ENCODE measurements at regions not wholly inside any gene's neighbourhood (a gene's known extent, or its start where the extent isn't known, plus 50 kb on each side); places are given as distances from the start of the nearest gene placed in this dataset.
A peak's percentile ranks its signal among the peaks of the same experiment; 100 is the strongest.
"Not testable (repeated sequence)": the region's sequence is repeated elsewhere in the genome, so short reads cannot be mapped to it uniquely, and the experiment has no call there.

DNA sequence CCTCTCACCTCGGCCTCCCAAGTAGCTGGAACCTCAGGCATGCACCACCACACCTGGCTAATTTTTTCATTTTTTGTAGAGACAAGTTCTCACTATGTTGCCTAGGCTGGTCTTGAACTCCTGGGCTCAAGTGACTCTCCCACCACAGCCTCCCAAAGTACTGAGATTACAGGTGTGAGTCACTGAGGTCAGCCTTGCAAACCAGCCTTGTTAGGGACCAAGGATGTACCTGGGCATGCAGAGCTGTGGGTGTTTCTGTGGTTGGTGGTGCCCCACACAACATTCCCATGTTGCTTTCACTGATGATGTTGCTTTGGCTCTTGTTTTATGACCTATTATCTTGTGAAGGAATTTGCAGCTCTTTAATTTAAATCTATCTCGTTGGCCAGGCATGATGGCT lies 54.8 kb downstream of the OTUD1 start:
- no peak for DNase-seq

DNA sequence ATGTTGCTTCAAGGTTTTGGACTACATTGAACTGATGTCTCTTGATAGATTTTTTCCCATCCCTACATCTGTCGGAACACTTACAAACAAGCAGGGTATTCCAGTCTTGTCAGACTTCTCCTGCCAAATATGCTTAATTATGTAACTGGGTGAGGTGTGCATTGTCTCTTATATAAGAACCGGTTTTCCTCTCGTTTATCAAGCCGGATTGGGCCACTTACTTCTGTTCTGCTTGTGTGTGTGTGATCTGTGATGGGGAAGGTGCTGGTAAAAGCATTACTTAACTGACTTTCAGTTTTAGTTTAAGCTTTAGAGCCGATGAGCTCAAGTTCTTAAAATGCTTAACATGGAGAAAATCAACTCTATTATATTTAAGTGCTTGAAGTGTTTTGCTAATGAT lies 57.9 kb downstream of the OTUD1 start:
- no peak for DNase-seq

DNA sequence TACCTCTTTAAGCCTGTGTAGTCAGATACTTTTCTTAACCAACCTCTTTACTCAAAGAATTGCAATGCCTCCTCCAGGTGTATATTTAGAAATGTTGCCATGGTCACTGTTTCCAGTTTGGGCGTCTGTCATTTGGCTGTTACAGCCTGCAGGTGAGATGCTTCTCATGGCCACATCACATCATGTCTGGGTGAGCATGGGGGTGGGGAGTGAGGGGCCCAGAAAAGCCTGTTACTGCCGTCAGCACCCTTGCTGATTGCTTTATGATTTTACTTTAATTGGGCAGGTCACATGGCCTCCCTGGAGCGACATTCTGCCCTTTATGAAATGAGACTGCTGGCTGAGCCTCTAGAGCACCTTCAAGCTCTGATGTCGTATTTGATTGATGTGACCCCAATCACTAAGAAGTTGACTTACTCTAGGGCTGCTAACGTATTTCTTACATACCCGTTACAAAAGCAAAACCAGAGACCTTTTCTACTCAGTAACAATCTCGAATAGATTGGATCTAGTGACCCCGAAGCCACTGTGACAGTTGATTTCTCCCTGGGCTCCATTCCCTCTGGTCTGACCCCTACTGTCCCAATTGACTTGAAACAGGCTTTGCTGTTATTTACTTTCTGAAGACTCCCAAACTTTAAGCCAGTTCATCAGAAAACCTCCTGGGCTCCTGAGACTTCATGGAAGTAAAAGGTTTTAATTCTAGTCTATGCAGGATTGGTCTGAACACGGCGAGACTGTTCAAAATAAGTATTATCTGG lies 60.7 kb downstream of the OTUD1 start:
- peak; percentile 23 for DNase-seq

DNA sequence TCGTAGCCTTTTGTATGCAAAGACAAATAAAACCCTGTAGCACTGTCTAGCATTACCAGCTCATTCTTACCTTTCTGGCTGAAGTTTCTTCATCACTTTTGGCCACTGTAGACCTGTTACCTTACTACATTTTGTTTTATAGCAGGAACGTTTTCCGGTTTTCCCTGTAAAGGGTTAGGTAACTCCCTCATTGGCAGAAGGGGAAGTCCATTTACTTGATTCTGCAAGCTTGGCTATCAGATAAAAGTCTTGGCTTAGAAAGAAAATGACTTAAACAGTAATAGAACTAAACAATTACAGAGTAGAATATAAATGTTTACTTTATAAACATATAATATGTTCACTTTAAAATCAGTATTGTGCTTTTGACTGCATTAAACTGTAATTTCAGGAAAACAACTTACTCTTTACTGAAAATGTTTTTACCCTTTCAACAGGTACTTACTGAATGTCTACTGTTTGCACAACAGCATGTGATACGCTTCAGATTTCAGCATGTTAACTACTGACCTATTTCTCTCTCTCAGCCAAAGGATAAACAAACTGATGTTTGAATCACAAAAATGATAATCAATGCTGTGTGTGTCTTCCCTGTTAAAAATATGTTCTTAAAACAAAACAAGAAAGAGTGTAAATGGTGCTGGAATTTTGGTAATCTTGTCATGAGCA lies 67.1 kb downstream of the OTUD1 start:
- no peak for DNase-seq

DNA sequence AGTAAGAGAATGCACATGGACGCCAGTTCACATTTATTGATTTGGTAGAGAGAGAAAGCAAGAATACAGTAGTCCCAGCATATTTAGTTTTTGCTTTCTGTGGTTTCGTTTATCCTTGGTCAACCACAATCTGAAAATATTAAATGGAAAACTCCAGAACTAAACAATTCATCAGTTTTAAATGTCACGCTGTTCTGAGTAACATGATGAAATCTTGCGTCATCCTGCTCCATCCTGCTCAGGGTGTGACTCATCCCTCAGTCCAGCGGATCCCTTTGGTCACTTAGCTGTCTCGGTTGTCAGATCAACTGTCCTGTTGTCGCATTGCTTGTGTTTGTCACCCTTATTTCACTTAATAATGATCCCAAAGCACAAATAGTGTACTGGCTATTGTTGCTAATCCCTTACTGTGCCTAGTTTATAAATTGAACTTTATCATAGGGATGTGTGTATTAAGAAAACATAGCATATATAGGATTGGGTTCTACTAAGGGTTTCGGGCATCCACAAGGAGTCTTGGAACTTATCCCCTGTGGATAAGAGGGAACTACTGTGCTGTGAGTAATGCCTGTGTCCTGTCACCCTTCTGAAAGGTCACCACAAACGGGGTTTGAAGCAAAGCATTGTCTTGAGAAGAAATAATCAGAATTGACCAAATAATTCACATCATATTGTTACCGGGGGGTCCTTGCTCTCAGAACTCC lies 73.6 kb downstream of the OTUD1 start:
- no peak for DNase-seq

DNA sequence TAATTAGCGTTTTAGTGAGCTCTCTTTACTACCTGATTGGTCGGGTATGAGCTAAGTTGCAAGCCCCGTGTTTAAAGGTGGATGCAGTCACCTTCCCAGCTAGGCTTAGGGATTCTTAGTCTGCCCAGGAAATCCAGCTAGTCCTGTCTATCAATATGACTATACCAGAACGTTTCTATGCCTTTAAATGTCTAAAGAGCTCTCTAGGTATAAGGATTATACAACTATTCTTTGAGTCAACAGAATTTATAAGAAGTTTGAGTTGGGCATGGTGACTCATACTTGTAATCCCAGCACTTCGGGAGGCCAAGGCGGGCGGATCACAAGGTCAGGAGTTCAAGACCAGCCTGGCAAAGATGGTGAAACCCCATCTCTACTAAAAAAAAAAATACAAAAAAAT lies 74.7 kb downstream of the OTUD1 start:
- DNase-seq, result not testable (repeated sequence)

DNA sequence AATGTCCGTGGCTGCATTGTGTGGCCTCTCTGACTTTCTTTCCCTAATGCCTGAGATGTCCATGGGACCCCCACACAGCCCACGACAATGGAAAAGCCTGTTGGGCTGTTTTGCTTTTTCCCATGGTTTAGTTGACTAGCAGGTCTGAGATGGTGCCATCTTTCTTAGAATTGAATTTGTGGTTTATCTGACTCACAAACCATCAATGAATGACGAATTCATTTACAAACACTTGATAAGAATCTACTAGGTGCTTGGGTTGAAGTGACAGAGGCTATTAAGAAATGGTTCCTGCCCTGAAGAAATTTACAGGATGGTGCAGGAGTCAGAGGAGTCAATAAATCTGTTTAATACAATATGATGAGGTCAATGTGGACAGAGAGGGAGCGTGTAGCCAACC lies 75.4 kb downstream of the OTUD1 start:
- no peak for DNase-seq

DNA sequence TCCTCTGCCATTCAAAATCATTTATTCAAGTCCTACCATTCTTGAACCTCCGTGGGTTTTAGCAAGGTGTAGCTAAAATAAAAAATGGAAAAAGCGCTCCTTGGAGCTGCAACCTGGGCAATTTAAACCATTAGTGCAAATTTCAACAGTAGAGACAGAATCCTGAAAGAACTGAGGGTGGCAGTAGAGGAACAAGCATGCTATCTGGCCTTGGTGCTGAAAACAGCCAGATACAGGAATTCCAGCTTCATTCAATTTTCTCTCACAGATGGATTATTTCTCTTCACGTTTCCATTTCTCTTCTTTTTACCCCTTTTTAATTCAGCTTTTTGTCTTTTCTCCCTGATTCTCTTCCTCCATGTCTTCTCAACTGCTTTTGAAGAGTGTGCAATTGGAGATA lies 77.7 kb downstream of the OTUD1 start:
- no peak for DNase-seq

DNA sequence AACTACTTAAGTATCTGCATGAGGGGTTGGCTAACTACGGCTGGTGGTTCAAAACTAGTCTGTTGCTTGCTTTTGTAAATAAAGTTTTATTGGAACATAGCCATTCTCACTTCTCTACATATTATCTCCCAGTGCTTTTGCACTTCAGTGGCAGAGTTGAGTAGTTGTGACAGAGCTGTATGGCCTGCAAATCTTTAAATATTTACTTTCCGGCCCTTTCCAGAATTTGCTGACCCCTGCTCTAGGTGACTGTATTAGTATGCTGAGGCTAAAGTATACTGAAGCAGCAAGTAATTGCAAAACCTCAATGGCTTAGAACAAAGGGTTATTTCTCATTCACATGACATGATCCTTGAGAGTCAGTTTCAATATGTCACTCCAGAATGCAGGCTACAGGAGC lies 78.3 kb downstream of the OTUD1 start:
- DNase-seq, result no peak

DNA sequence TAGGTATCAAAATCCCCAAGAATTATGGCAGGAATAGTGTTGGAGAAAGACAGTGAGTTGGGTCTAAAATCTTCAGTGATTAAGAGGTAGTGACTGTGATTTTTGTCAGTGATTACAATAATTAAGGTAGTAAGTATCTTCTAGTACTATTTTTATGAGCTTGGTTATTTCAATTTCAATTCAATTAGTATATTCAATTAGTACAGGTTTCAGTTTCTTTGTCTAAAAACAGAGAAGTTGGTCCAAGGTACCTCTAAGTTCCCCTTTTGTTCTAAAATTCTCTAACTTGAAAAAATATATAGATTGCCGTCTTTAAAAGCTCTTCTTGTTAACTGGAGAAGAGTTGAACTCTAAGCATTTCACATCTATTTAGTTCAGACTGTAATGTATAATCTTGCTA lies 82.9 kb downstream of the OTUD1 start:
- DNase-seq, result no peak

DNA sequence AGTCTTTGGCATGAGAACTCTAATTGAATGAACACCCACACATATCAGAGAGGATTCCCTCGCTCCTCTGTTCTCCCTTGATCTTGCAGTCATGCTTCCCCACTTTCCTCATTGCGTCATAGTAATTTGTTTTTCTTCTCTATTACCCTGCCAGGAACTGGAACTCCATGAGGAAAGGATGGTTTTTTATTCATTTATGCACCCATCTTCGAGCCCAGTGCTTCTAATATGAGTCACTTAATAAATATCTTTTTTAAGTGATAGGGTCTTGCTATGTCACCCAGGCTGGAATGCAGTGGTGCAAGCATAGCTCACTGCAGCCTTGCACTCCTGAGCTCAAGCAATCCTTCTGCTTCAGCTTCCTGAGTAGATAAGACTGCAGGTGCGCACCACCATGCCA lies 83.5 kb downstream of the OTUD1 start:
- no peak for DNase-seq

DNA sequence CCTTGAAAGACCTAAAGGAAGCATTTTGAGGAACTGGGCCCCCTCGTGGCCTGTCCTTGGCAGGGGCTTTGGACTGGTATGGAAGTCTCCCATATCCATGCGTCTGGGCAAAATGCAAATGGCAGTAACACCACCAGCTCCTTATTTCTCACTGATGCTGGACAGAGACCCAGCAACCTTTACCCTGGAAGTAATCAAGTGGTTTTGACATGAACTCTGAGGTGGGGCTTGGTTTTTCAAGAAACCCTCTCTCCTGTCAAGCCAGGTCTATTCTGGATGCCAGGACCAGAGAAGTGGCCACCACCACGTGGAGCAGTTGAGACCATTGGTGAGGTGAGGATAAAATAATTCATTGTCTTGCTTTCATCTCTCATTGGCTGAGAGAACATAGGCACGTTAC lies 84.4 kb downstream of the OTUD1 start:
- no peak for DNase-seq

DNA sequence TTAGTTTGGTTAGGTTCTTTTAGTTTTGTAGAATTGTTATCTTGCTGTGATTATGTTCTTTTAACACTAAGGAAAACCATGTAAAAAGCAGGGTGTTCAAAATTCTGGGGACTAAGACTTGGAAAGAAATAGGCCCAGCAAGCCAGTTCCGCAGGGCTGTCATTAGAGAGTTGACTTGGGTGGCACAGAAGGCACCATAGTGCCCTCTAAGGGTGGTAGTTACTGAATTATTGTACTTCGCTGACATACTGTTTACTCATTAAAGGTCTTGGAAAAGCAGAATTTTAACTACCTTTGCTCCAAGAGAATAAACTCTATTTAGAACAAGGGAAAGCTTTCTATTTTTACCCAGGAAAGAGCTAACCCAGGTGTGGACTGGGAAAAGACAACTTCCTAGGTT lies 86.5 kb downstream of the OTUD1 start:
- DNase-seq, result peak; percentile 15

DNA sequence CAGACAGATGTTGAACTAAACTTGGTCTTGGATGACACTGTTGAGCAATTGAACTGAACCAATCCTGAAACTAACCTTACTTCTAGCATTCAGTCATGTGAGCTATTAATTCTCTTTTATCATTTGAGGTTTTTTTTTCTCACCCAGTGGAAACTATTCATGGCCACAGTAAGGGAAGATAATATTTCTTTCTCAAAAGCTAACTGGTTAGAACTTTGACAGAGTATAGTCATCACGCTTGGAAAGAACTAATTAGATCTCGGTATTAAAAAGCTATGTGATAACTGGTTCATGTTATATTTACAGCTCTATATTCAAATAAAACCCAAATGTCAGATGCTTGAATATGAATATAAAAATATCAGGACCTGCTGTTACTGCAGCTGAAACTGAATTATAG lies 89.5 kb downstream of the OTUD1 start:
- DNase-seq, result no peak

DNA sequence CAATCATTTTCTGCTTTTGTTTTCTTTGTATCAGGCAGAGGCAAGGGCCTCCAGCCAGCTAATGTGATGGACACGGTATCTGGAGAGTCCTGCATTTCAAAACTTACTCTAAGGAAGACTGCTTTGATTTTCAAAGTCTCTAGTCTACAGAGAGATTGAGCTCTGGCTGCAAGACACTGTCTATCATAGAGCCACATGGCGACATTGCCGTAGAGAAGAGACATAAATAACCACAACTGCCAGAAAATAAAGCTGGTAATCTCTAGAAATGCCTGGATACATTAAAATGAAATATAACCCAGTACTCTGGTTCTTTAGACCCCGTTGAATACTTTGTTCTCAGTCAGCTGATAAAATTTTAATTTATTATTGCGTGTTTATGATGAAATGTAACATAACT lies 90.8 kb downstream of the OTUD1 start:
- no peak for DNase-seq

DNA sequence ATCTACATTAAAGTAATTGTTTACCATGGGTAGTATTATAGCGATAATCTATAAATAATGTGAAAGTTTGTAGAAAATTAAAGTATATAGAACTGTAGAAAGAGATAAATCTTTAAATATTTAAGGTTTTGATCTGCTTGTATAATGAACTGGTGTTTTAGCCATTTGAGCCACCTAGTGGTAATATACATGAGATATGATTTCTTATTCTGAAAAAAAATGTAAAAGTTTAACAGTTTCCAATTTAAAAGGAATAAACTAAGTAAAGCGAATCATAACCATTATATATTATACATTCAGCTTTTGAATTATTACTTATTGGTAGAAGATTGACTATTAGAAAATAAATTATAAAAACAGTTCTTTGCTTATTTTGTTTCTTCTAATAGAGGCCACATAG lies 91.2 kb downstream of the OTUD1 start:
- no peak for DNase-seq

DNA sequence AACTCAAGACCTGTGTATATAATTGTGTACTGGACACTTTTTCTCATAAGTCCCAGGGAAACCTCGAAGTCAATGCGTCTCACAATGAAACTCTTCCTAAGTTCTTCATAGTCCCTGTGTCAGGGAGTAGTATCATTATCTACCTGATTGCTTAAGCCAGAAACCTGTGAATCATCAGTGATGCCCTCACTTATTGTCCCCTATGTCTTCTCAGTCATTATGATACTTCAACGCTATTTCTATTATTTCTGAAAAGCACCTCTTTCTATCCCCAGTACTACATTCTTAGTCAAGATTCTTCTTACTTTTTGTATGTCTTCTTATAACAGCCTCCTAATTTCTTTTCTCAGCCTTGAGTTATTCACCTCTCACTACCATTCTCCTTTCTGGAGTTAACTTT lies 94.3 kb downstream of the OTUD1 start:
- DNase-seq, result no peak

DNA sequence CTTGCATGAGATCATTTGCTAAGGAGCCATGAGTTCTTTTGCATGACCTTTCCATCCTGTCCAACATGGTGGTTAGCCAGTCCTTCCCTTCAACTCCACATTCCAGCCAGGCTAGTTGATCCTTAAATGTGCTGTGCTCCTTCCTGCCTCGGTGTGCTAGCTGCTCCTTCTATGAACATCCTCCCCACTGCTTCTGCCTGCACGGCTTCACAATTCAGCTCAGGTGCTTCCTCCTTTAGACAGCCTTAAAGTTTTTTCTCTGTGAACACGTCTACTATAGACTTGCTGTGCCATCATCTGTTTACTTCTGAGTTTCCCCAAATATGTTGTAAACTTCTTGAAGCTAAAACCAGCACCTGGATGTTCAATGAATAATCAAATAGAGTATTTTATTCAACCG lies 95.5 kb downstream of the OTUD1 start:
- DNase-seq, result no peak

DNA sequence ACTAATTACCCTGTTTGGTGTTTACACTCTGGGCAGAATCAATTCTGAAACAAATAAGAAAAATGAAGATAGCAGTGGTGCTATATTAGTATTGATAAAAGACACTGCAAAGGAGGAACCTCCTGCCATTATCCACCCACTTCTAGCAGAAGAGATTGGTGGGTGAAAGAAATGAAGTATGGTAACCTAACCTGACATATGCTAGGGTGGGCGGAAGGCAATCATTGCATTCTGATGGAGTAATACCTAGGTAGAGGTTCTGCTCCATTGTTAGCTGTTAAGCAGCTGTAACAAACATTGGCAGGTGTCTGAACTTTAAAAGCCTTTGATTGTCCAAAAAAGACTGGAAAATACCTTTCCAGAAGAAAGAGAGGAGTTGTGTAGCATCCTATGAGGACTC lies 95.9 kb downstream of the OTUD1 start:
- DNase-seq, result no peak

DNA sequence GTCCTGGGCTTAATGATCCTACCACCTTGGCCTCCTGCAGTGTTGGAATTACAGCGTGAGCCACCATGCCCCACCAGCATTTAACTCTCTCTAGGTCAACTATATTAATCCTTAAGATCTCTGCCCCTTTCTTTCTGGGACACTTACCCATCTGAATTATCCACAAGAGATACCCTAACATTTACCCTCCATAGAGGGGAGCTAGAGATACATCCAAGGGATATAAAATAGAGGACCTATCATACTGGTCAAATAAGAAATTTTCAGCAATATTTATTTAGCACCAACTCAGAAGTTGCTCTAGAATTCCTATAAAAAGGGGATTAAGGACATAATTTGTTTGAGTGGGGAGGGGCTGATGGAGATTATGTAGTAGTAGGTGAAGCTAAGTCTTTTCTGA lies 96.5 kb downstream of the OTUD1 start:
- no peak for DNase-seq

DNA sequence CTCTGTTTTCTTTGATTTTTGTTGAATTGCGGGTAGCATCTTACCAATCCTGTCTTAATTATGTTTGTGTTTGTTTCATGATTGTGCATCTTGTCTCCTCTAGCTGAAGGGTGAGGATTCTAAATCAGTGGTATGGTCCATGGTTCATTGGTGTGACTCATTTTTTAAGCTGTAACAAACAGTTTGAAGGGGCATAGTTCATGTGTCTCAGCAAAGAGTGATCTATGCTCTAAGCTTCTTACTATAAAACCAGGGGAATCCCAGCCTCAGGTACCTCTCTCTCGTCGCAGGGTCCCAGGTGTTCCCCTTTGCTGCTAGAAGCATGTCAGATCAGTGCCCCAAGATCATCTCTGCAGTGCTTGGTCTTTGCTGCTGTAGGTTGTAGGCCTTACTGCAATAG lies 100.1 kb downstream of the OTUD1 start:
- DNase-seq, result no peak

DNA sequence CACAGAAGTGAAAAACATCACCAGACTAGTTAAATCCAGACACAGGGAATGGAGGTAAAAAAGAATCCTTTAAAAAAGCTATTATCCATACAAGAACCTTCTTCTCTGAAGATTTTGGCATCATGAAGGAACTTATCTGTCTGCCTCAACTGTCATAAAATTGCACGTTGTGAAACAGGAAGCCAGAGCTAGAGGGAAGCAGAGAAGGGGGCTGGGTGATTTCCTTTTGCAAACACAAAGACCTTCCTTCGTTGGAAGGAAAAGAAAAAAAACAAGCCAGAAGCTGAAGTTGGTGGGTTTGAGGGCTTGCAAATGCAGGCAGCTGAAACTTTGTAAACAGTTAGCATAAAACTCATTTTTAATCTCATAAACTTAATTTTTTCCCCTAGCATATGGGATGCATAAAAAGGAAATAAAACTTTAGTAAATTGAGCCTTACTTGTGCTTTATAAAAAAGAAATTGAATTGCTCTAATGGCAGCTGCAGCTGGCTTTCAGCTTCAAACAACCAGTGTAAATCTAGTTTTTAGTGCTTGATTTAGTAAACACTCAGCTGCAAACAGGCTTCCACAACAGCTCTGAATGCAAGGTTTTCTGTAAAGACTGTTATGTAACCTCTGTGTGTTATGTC lies 101.6 kb downstream of the OTUD1 start:
- DNase-seq, result no peak

DNA sequence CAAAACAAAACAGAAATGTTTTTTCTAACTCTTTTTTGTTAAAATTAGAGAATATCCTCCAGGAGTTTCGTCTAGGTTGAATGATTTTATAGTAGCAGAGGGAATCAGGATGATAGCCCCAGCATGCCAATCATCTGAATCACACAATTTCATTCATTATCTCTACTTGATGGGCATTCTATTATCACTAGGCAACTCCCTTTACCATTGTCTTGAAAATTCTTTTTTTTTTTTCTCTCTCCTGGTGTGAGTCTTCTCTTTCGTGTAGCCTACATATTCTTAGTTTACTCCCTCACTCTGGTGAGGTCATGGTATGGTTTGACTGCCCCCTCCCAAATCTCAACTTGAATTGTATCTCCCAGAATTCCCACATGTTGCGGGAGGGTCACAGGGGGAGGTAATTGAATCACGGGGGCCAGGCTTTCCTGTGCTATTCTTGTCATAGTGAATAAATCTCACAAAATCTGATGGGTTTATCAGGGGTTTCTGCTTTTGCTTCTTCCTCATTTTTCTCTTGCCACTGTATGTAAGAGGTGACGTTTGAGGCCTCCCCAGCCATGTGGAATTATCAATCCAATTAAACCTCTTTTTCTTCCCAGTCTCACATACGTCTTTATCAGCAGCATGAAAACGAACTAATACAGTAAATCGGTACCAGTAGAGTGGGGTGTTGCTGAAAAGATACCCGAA lies 105.0 kb downstream of the OTUD1 start:
- no peak for DNase-seq

All from NCI-H1105 treated with DMSO at 0.1 percent for 48 hours (cell line).